Stimulated activated naive CD8-positive, alpha-beta T cell treated with anti-CD3 and anti-CD28 coated beads, Interleukin-15, amount 100 ng/mL, for 72 hours (primary cell): ENCODE measurements at regions not wholly inside any gene's neighbourhood (a gene's known extent, or its start where the extent isn't known, plus 50 kb on each side); places are given as distances from the start of the nearest gene placed in this dataset.
"Not testable (repeated sequence)": the region's sequence is repeated elsewhere in the genome, so short reads cannot be mapped to it uniquely, and the experiment has no call there.

Experiments
- ATAC-seq: fragments of 150-1000 bp; cut with Tn5 transposase; 2 replicates; pipeline ENCODE4 v1.10.0; 2021; ENCODE audit warnings: mild to moderate bottlenecking, moderate library complexity
- DNase-seq, 2 donors: peaks; one replicate each; pipeline ENCODE4 v3.0.0; 2021 to 2022
- H3K27ac Mint-ChIP-seq, 2 donors: one replicate each; pipeline ENCODE4 v1.8.0; 2022; ENCODE audit warnings: mild to moderate bottlenecking in 2 of 2, mixed read lengths in 2 of 2, moderate library complexity in 2 of 2
- H3K27me3 Mint-ChIP-seq: one replicate; pipeline ENCODE4 v1.8.0; 2022; ENCODE audit warnings: mixed read lengths
- H3K4me1 Mint-ChIP-seq: one replicate; pipeline ENCODE4 v1.8.0; 2022; ENCODE audit warnings: mild to moderate bottlenecking, mixed read lengths
- H3K4me3 Mint-ChIP-seq, 2 donors: one replicate each; pipeline ENCODE4 v1.8.0; 2022; ENCODE audit warnings: mild to moderate bottlenecking in 2 of 2, mixed read lengths in 2 of 2, moderate library complexity in 1 of 2
- H3K9me3 Mint-ChIP-seq, 2 donors: one replicate each; pipeline ENCODE4 v1.8.0; 2022; ENCODE audit warnings: mixed read lengths in 2 of 2

DNA sequence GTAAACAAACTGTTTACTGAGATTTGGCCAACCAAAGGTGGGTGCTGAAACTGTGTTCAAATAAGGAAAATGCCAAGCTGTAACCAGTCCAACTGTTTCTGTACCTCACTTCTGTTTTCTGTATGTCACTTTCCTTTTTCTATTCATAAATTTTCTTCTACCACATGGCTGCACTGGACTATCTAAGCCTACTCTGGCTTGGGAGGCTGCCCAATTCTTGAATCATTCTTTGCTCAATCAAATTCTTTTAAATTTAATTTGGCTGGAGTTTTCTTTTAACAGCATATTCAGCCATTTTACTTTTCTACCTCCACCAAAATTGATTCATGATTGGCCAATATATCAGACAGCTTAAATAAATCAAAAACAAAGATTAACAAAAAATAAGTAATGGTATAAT, 1575.5 kb upstream of the SPRY2 start:
- Mint-ChIP-seq H3K4me3 (no peak overlapping the region), H3K4me1 (no peaks in the 10 kb centered on the region), H3K9me3 (peaks cover 6 to 13% of the 10 kb centered on the region in 2 donors), H3K27ac (no peak overlapping the region), H3K27me3 (no peaks in the 10 kb centered on the region)
- ATAC-seq (no peak), DNase-seq (no peak)

DNA sequence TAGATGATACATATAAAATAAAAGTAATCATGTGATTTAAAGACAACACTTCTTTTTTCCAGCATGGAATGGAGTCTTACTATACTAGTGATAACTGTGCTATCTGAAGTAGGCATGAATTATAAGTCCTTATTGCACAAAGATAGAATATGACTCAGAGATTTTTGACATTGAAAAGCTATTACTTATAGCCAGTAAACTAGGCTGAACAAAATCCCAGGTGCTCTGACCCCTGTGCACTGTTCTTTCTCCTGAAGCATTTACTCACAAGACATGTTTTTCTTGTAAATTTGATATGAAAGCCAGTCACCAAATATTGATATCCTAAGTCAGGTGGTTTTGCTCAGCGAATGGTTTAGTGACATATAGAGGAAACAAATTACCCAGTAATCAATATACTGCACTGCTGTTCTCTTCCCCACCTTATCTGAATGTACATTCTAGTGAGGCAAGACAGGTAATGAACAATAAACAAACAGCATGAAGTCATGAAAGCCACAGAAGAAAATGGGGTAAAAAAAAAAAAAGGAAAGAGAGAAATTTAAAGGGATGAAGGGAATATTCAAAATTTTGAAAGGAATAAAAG, 1567.0 kb upstream of the SPRY2 start:
- ATAC-seq (no peak), DNase-seq (no peak)
- no peaks in the 10 kb centered on the region for H3K27me3 Mint-ChIP-seq
- no peaks in the 10 kb centered on the region for H3K4me1 Mint-ChIP-seq
- H3K9me3 Mint-ChIP-seq: peaks cover 8 to 11% of the 10 kb centered on the region in 2 donors
- no peak overlapping the region for H3K4me3 Mint-ChIP-seq
- H3K27ac Mint-ChIP-seq: no peak overlapping the region

DNA sequence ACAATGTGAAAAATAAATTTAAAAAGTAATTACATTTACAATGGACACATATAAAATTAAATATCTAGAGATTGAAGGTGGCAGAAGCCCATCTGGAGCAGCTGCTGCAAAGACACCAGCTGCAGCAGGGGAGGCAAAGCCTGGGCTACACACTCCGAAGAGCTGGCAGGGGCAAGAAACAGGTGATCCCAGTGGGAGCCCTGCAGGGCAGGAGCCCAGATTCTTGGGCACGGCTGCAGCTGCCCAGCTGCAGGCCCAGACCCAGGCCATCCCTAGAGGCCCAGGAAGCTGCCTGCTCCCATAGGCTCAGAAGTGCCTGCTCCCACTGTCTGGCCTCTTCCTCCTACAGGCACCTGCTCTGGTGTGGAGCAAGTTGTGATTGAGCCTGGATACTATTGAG, 1547.9 kb upstream of the SPRY2 start:
- ATAC-seq (no peak), DNase-seq (no peak)
- Mint-ChIP-seq H3K9me3 (peaks cover 9 to 34% of the 10 kb centered on the region in 2 donors), H3K4me1 (no peaks in the 10 kb centered on the region), H3K4me3 (no peak overlapping the region), H3K27ac (no peak overlapping the region), H3K27me3 (no peaks in the 10 kb centered on the region)

DNA sequence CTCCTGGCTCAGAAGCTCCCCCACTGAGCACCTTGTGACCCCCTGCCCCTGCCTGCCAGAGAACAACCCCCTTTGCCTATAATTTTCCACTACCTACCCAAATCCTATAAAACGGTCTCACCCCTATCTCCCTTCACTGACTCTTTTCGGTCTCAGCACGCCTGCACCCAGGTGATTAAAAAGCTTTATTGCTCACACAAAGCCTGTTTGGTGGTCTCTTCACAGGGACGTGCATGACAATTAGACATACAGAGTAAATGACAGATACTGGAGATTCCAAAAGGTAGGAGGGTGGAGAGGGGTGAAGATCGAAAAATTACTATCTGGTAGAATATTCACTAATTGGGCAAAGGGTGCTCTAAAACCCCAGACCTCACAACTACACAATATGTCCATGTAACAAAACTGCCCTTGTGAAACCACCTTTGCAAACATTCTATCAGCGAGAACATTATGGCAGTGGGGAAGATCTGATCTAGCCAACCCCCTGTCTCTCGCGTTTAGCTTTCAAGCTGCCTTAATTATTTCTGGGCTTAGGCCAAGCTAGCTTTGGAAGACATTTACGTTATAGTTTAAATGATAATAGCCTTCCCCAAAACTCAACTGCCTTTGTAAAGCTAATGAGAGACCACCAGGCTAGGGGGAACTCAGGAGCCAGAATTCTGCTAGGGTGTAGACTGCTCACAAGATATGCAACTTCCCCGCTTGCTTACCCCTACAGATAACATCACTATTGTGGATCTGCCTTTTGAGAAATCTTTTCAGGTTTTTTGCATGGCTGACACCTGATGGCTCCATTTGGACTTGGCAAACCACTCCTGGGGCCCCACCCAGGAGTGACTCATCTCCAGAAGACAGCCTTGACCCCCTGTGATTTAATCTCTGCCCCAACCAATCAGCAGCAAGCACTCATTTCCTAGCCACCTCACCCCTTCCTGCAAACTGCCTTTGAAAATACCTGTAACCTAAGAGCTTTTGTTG, 1534.0 kb upstream of the SPRY2 start:
- H3K4me1 Mint-ChIP-seq: no peaks in the 10 kb centered on the region
- no peak for ATAC-seq
- H3K27me3 Mint-ChIP-seq: no peaks in the 10 kb centered on the region
- no peak overlapping the region for H3K4me3 Mint-ChIP-seq
- H3K27ac Mint-ChIP-seq: no peak overlapping the region
- H3K9me3 Mint-ChIP-seq: peaks cover 19 to 26% of the 10 kb centered on the region in 2 donors
- DNase-seq: no peak

DNA sequence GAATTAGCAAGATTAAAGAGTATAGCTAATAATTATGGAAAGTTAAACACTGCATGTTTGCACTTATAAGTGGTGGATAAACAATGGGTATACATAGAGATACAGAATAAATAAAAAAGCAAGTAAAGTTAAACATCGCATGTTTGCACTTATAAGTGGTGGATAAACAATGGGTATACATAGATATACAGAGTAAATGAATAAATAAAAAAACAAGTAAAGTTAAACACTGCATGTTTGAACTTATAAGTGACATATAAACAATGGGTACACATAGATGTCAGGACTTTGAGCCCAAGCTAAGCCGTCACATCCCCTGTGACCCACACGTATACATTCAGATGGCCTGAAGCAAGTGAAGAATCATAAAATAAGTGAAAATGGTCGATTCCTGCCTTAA, 1533.3 kb upstream of the SPRY2 start:
- no peak for DNase-seq
- H3K4me1 Mint-ChIP-seq: no peaks in the 10 kb centered on the region
- no peak overlapping the region for H3K4me3 Mint-ChIP-seq
- peaks cover 23 to 33% of the 10 kb centered on the region in 2 donors for H3K9me3 Mint-ChIP-seq
- no peaks in the 10 kb centered on the region for H3K27me3 Mint-ChIP-seq
- H3K27ac Mint-ChIP-seq: no peak overlapping the region
- no peak for ATAC-seq

DNA sequence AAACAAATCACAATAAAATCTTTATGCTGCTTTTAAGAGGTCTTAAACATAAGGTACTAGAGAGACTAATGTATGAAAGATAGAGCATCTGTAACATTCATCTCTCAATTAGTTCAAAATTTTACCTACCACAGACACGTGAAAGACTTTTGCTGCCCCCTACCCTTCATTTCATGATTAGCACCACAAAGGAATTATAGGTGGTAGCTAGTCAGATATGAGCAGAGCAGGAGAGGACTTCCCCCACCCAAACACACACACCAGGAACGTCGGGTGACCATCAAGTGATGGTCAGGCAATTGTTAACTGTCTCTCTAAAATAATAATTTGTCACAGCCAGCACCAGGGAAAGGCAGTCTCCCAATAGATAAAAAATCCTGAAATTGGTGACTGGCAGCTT, 1531.7 kb upstream of the SPRY2 start:
- ATAC-seq: no peak
- no peak for DNase-seq
- Mint-ChIP-seq H3K4me3 (no peak overlapping the region), H3K27me3 (no peaks in the 10 kb centered on the region), H3K27ac (no peak overlapping the region), H3K4me1 (no peaks in the 10 kb centered on the region), H3K9me3 (peaks cover 31 to 50% of the 10 kb centered on the region in 2 donors)

DNA sequence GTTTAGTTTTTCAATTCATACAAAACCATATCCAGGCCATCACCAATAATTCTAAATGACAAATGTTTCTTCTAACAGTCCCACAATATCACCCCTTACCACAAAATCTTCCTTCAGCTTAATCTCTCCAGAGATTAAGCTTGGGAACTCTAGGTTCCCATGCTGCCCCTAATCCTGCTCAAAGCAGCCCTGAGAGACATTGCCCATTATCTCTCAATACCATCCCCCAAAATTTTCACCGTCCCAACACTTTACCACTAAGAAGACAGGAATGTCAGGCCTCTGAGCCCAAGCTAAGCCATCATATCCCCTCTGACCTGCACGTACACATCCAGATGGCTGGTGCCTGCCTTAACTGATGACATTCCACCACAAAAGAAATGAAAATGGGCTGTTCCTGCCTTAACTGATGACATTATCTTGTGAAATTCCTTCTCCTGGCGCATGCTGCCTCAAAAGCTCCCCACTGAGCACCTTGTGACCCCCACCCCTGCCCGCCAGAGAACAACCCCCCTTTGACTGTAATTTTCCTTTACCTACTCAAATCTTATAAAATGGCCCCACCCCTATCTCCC, 1530.9 kb upstream of the SPRY2 start:
- peaks cover 36 to 50% of the 10 kb centered on the region in 2 donors for H3K9me3 Mint-ChIP-seq
- H3K27ac Mint-ChIP-seq, H3K4me3 Mint-ChIP-seq, H3K27me3 Mint-ChIP-seq, DNase-seq, ATAC-seq, H3K4me1 Mint-ChIP-seq: not testable (repeated sequence)

DNA sequence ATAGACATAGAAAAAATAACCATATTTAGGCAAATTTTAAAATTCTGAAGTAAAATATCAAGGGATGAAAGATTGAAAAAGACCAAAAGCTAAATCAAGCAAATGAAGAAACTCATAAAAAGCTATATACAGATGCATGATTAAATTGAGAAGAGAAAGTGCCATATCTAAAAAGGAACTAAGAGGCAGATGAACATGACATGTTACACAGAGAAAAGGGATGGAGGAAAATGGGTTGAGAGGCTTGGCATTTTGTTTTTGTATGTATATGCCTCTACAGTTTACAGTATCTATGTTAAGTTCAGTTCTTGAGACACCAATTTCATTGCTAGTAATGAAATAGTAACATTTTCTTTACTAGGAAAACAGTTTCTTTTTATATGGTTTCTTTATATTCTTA, 1507.4 kb upstream of the SPRY2 start:
- Mint-ChIP-seq H3K27ac (no peak overlapping the region), H3K27me3 (no peaks in the 10 kb centered on the region), H3K9me3 (no peaks in the 10 kb centered on the region), H3K4me3 (no peak overlapping the region), H3K4me1 (no peaks in the 10 kb centered on the region)
- DNase-seq (no peak), ATAC-seq (no peak)

DNA sequence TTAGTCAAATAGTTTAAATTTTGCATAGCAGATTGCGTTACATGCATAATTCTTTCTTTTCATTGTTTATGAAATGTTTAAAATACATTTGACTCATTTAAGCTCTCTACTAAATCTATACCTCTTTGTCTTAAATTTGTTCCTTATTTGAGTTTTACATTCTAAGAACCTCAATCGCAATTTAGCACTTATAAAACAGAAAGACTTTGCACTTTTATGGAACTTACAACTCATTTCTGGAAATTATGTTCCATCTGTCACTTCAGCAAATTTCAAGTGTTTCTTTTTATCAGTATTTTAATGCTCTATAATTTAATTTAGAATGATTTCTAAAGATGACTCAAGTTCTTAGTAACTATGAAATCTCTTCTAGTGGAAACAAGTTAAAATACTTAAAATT, 1505.8 kb upstream of the SPRY2 start:
- no peaks in the 10 kb centered on the region for H3K4me1 Mint-ChIP-seq
- ATAC-seq (no peak), DNase-seq (no peak)
- H3K4me3 Mint-ChIP-seq: no peak overlapping the region
- peaks cover 4 to 5% of the 10 kb centered on the region in 2 donors for H3K9me3 Mint-ChIP-seq
- no peak overlapping the region for H3K27ac Mint-ChIP-seq
- H3K27me3 Mint-ChIP-seq: no peaks in the 10 kb centered on the region

DNA sequence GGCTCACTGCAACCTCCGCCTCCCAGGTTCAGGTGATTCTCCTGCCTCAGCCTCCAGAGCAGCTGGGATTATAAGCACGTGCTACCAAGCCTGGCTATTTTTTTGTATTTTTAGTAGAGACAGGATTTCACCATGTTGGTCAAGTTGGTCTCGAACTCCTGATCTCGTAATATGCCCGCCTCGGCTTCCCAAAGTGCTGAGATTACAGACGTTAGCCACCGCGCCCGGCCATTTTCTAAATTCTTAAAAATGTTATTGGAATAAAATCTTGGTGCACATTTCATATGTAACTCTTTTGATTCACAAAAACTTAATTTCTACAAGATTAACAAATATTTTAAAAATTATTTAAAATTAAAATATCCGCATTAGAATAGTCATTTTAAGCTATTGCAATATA, 1480.3 kb upstream of the SPRY2 start:
- ATAC-seq (no peak), DNase-seq (no peak)
- Mint-ChIP-seq H3K4me3 (no peak overlapping the region), H3K4me1 (no peaks in the 10 kb centered on the region), H3K27ac (no peak overlapping the region), H3K9me3 (peaks cover 10 to 15% of the 10 kb centered on the region in 2 donors), H3K27me3 (no peaks in the 10 kb centered on the region)

DNA sequence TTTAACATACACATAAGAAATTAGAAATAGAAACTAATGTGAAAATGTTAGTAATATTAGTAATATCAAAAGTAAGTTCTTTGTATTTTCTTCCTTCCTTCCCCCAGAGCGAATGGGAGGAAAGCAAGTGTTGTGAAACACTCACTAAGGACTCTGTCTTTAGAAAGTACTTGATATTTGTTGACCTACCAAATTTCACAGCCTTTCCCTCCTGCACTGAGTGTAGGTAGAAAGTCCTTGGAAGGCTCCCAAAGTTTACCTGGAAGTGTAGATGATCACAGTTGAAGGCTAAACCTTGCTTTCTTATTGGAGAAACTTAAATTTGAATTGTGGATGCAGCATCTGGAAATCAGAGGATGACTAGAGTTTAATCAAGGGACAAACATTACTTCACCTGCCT, 1459.5 kb upstream of the SPRY2 start:
- H3K27me3 Mint-ChIP-seq: no peaks in the 10 kb centered on the region
- DNase-seq (no peak), ATAC-seq (no peak)
- H3K4me1 Mint-ChIP-seq: no peaks in the 10 kb centered on the region
- H3K4me3 Mint-ChIP-seq: no peak overlapping the region
- no peak overlapping the region for H3K27ac Mint-ChIP-seq
- peaks cover 8 to 9% of the 10 kb centered on the region in 2 donors for H3K9me3 Mint-ChIP-seq

DNA sequence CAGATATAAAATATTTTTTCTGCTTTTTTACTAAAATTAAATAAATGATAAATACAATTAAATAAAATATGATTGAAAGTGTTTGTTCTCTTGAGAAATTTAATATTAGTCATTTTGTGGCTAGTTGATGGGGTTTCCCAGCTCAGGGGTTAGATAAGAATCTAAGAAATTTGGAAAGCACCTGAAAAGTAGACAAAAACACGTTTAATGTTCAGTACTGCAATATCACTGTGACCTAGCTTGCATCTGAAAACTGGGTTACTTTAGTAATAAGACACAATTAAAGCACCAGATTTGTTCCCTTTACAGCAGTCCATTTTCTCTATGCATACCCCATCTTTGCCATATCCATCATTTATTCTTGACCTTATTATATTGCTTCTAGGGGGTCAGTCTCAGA, 1454.8 kb upstream of the SPRY2 start:
- no peak for ATAC-seq
- Mint-ChIP-seq H3K27me3 (no peaks in the 10 kb centered on the region), H3K9me3 (peaks cover 9 to 16% of the 10 kb centered on the region in 2 donors), H3K27ac (no peak overlapping the region), H3K4me1 (no peaks in the 10 kb centered on the region), H3K4me3 (no peak overlapping the region)
- DNase-seq: no peak

DNA sequence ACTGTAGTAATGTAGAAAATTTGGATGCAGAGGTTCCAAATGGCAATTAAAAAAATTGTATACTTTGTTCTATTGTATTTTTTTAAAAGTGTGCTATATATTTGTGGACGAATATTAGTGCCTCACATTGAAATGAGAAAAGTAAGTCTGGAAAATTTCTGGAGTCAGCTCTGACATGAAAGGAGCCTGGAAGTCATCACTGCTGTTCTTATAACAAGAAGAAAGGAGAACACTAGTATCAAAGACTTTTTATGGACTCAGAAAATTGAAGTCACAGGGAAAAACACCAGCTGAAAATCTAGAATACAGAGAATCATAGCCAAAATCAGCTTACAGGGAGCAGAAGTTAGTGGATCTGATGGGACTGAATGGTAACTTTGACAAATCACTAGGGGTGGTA, 1450.7 kb upstream of the SPRY2 start:
- H3K4me1 Mint-ChIP-seq: no peaks in the 10 kb centered on the region
- ATAC-seq (no peak), DNase-seq (no peak)
- no peaks in the 10 kb centered on the region for H3K27me3 Mint-ChIP-seq
- H3K9me3 Mint-ChIP-seq: peaks cover 0 to 8% of the 10 kb centered on the region in 2 donors
- no peak overlapping the region for H3K4me3 Mint-ChIP-seq
- H3K27ac Mint-ChIP-seq: no peak overlapping the region

DNA sequence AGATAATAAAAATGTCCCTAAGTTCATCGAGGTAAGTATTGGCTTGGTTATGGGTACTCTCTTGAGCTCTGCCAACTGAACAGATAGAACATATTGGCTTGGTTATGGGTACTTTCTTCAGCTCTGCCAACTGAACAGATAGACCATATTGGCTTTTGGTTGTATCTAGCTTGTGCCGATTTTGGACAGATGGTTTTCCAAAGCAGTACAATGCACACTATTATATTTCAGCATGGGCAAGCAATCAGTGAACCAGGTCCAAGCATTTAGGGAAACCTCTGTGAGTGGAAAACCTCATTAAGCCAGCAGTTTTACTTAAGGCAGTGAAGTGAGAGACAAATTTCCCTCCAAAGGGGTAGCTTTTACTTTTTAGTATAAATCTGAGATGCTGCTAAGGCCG, 1440.5 kb upstream of the SPRY2 start:
- H3K4me1 Mint-ChIP-seq: no peaks in the 10 kb centered on the region
- peaks cover 0 to 6% of the 10 kb centered on the region in 2 donors for H3K9me3 Mint-ChIP-seq
- no peaks in the 10 kb centered on the region for H3K27me3 Mint-ChIP-seq
- ATAC-seq (no peak), DNase-seq (no peak)
- no peak overlapping the region for H3K4me3 Mint-ChIP-seq
- H3K27ac Mint-ChIP-seq: no peak overlapping the region

DNA sequence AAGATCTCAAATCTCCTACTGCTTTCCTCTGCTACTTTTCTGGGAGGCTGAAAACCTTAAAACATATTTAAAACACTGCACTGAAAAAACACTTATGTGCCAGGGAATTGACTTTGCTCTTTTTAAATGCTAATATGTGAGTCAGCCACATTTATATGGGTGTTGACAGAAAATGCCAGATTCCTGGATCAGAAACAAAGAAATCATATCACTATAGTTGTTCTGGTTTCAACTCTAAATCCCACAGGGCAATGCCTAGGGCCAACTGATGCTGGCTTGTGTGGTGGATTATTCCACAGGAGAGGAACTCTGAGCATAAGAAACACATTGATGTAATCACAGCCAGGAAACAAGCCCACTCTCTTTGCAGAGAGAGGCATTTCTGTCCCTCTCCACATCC, 1439.0 kb upstream of the SPRY2 start:
- Mint-ChIP-seq H3K4me1 (no peaks in the 10 kb centered on the region), H3K4me3 (no peak overlapping the region), H3K27me3 (no peaks in the 10 kb centered on the region), H3K9me3 (peaks cover 0 to 6% of the 10 kb centered on the region in 2 donors), H3K27ac (no peak overlapping the region)
- ATAC-seq (no peak), DNase-seq (no peak)

DNA sequence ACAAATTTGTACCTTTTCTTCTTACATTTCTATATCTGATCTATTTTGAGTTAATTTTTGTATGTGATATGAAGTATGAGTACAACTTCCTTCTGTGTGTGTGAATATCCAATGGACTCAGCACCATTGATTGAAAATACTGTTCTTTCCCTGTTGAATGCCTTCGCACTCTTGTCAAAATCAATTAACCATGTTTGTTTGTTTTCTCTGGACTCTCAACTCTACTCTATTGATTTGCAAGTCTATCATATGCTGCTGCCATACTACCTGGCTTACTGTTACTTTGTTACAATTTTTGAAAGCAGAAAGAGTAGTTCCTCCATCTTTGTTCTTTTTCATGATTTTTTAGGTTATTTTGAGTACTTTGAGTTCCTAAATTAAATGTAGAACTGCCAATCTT, 1437.4 kb upstream of the SPRY2 start:
- no peak overlapping the region for H3K27ac Mint-ChIP-seq
- ATAC-seq: no peak
- no peaks in the 10 kb centered on the region for H3K27me3 Mint-ChIP-seq
- no peaks in the 10 kb centered on the region for H3K4me1 Mint-ChIP-seq
- H3K9me3 Mint-ChIP-seq: peaks cover 0 to 6% of the 10 kb centered on the region in 2 donors
- H3K4me3 Mint-ChIP-seq: no peak overlapping the region
- DNase-seq: no peak
